ENCODE measurements at regions not wholly inside any gene's neighbourhood (a gene's known extent, or its start where the extent isn't known, plus 50 kb on each side); places are given as distances from the start of the nearest gene placed in this dataset.

GRCh38 chr18:23400918-23401317, 52.2 kb upstream of the RIOK3 start:
- Mint-ChIP-seq H3K4me1 (peaks cover 22 to 31% (median 30%) of the 10 kb centered on the region in 3 donors), H3K4me3 (no peak overlapping the region), H3K27me3 (no peaks in the 10 kb centered on the region), H3K36me3 (peaks cover 16% of the 10 kb centered on the region), H3K9me3 (no peaks in the 10 kb centered on the region), H3K27ac (no peak overlapping the region)
- DNase-seq (no peak), ATAC-seq (replicated peaks in 1 of 4) (no peak)
- ChIA-PET POLR2A (no interaction called here), CTCF (no interaction called here)
- Histone ChIP-seq H3K9me3 (no peaks in the 10 kb centered on the region), H3K27ac (ENCODE audit: low read length) (no peak overlapping the region), H3K27me3 (replicated peaks in 1 of 2; ENCODE audit: control insufficient read depth in 2 of 2, extremely low read depth in 1 of 2, insufficient read depth in 2 of 2, low read length in 1 of 2) (no peaks in the 10 kb centered on the region), H3K36me3 (ENCODE audit: control insufficient read depth in 2 of 2, extremely low read depth in 1 of 2, insufficient read depth in 1 of 2, low read length in 1 of 2) (no peaks in the 10 kb centered on the region), H3K4me3 (ENCODE audit: control insufficient read depth in 1 of 2, extremely low read depth in 1 of 2, low read length in 1 of 2) (no peak overlapping the region), H3K4me1 (ENCODE audit: control insufficient read depth in 1 of 2, extremely low read depth in 1 of 2, insufficient read depth in 2 of 2, low read length in 2 of 2) (peaks cover 14 to 15% of the 10 kb centered on the region in 2 experiments)
- 100% methylated on average over 2 of the region's 3 CpGs for WGBS (ENCODE audit: insufficient coverage)

- WGBS (ENCODE audit: insufficient coverage) = 100% methylated on average over 2 of the region's 10 CpGs
- no peak for ATAC-seq (replicated peaks in 1 of 4)
- H3K36me3 ChIP-seq (ENCODE audit: control insufficient read depth in 2 of 2, extremely low read depth in 1 of 2, insufficient read depth in 1 of 2, low read length in 1 of 2) = no peaks in the 10 kb centered on the region
- POLR2A ChIA-PET = no interaction called here
- no peaks in the 10 kb centered on the region for H3K9me3 ChIP-seq
- no peak overlapping the region for H3K27ac ChIP-seq (ENCODE audit: low read length)
- Mint-ChIP-seq H3K4me3 (no peak overlapping the region), H3K36me3 (peaks cover 12% of the 10 kb centered on the region), H3K4me1 (peaks cover 18 to 27% (median 25%) of the 10 kb centered on the region in 3 donors), H3K27me3 (no peaks in the 10 kb centered on the region), H3K9me3 (no peaks in the 10 kb centered on the region), H3K27ac (no peak overlapping the region)
- DNase-seq = no peak
- H3K27me3 ChIP-seq (replicated peaks in 1 of 2; ENCODE audit: control insufficient read depth in 2 of 2, extremely low read depth in 1 of 2, insufficient read depth in 2 of 2, low read length in 1 of 2) = no peaks in the 10 kb centered on the region
- H3K4me3 ChIP-seq (ENCODE audit: control insufficient read depth in 1 of 2, extremely low read depth in 1 of 2, low read length in 1 of 2) = no peak overlapping the region
- peaks cover 12 to 15% of the 10 kb centered on the region in 2 experiments for H3K4me1 ChIP-seq (ENCODE audit: control insufficient read depth in 1 of 2, extremely low read depth in 1 of 2, insufficient read depth in 2 of 2, low read length in 2 of 2)
- CTCF ChIA-PET = no interaction called here
Observed at GRCh38 chr18:23401400-23402347, 51.4 kb upstream of the RIOK3 start.

Data from T-cell (primary cell).